A549 (cell line): ENCODE measurements at regions not wholly inside any gene's neighbourhood (a gene's known extent, or its start where the extent isn't known, plus 50 kb on each side); places are given as distances from the start of the nearest gene placed in this dataset.

Source experiments
- ATAC-seq, 2 experiments: fragments of 200-7000 bp in 1 of 2; fragments of >200 bp in 1 of 2; cut with Nextera tagmentation in 1 of 2; cut with Tn5 transposase in 1 of 2; 3 replicates each; pipeline versions ENCODE4 v1.8.0 to v1.9.1; 2018 to 2020; ENCODE audit warnings: mild to moderate bottlenecking in 1 of 2, moderate library complexity in 1 of 2
- CTCF ChIA-PET: fragments of 300-600 bp; sonication (Branson Sonifier 250); formaldehyde crosslinking; extraction: SDS; loops from one replicate; lab custom pipeline; 2021; ENCODE audit warnings: antibody characterized with exemption, inconsistent platforms; lab: Yijun Ruan, JAX
- POLR2A ChIA-PET: fragments of 350-600 bp; formaldehyde crosslinking; extraction: SDS; loops from one replicate; lab custom pipeline; 2021; ENCODE audit warnings: antibody characterized with exemption, inconsistent platforms; lab: Yijun Ruan, JAX
- DNase-seq, 2 experiments: peaks; one replicate each; pipeline versions ENCODE4 v3.0.0 to v3.0.0-alpha.2; 2011 to 2016; ENCODE audit warnings: low read depth in 1 of 2, low spot score in 1 of 2
- FAIRE-seq: peaks from 2 replicates; lab custom pipeline; 2011; peaks lifted over from hg19 to GRCh38; lab: Jason Lieb, UNC
- H3K27ac ChIP-seq, 2 experiments: fragments of >200 bp; sonication (Bioruptor Twin); formaldehyde crosslinking; 3 replicates each; pipeline ENCODE4 v1.5.1; 2016 to 2017
- H3K4me1 ChIP-seq: fragments of >200 bp; sonication (Bioruptor Twin); formaldehyde crosslinking; 3 replicates; pipeline ENCODE4 v1.6.1; 2016
- H3K4me2 ChIP-seq: fragments of >200 bp; sonication (Bioruptor Twin); formaldehyde crosslinking; 3 replicates; pipeline ENCODE4 v1.6.1; 2016
- H3K4me3 ChIP-seq: fragments of >200 bp; sonication (Bioruptor Twin); formaldehyde crosslinking; 3 replicates; pipeline ENCODE4 v1.5.1; 2016
- H3K9me3 ChIP-seq: fragments of >200 bp; sonication (Bioruptor Twin); formaldehyde crosslinking; 3 replicates; pipeline ENCODE4 v1.6.1; 2016
- BHLHE40 ChIP-seq: IDR thresholded peaks from 2 replicates; pipeline ENCODE4 v1.6.1; 2012; ENCODE audit warnings: low read depth, low read length, inconsistent platforms
- CBX2 ChIP-seq: fragments of 200-600 bp; sonication (generic); IDR thresholded peaks from 2 replicates; pipeline ENCODE4 v1.6.1; 2016; ENCODE audit warnings: low read depth, mild to moderate bottlenecking, borderline replicate concordance
- CBX8 ChIP-seq: fragments of 200-600 bp; sonication (generic); IDR thresholded peaks from 2 replicates; pipeline ENCODE4 v1.6.1; 2016
- CEBPB ChIP-seq, 2 experiments: fragments of >200 bp in 1 of 2; sonication (Bioruptor Twin) in 1 of 2; formaldehyde crosslinking in 1 of 2; IDR thresholded peaks; 2 replicates each; pipeline ENCODE4 v1.6.1; 2012 to 2016
- CHD2 ChIP-seq: fragments of 150-350 bp; IDR thresholded peaks from 2 replicates; pipeline ENCODE4 v1.6.1; 2014; ENCODE audit warnings: low read length; ENCODE audit not compliant: partially characterized antibody
- CHD4 ChIP-seq: fragments of 200-600 bp; sonication (generic); IDR thresholded peaks from 2 replicates; pipeline ENCODE4 v1.6.1; 2016; ENCODE audit warnings: antibody characterized with exemption, mild to moderate bottlenecking, borderline replicate concordance
- E2F6 ChIP-seq: IDR thresholded peaks from 2 replicates; pipeline ENCODE4 v1.6.1; 2012; ENCODE audit warnings: low read depth, borderline replicate concordance
- FOSB ChIP-seq: fragments of 250-450 bp; sonication (Bioruptor Pico); IDR thresholded peaks from 2 replicates; pipeline ENCODE4 v1.5.0; 2020; ENCODE audit warnings: mild to moderate bottlenecking, moderate library complexity
- GATA3 ChIP-seq: IDR thresholded peaks from 2 replicates; pipeline ENCODE4 v1.6.1; 2012; ENCODE audit warnings: borderline replicate concordance
- HDAC2 ChIP-seq: fragments of 200-600 bp; sonication (generic); IDR thresholded peaks from 2 replicates; pipeline ENCODE4 v1.6.1; 2016
- HES2 ChIP-seq: fragments of >200 bp; sonication (Bioruptor Twin); formaldehyde crosslinking; IDR thresholded peaks from 2 replicates; pipeline ENCODE4 v1.6.1; 2016
- HMGXB4 ChIP-seq: fragments of 250-450 bp; sonication (Bioruptor Pico); IDR thresholded peaks from 2 replicates; pipeline ENCODE4 v1.5.0; 2021; ENCODE audit warnings: mild to moderate bottlenecking, moderate library complexity, borderline replicate concordance
- HOXA7 ChIP-seq: fragments of 250-450 bp; sonication (Bioruptor Pico); IDR thresholded peaks from 2 replicates; pipeline ENCODE4 v1.5.0; 2020; ENCODE audit warnings: mild to moderate bottlenecking, moderate library complexity
- HOXB5 ChIP-seq: fragments of 250-450 bp; sonication (Bioruptor Pico); IDR thresholded peaks from 2 replicates; pipeline ENCODE4 v1.5.0; 2020; ENCODE audit warnings: mild to moderate bottlenecking, moderate library complexity
- KDM1A ChIP-seq: fragments of 200-600 bp; sonication (generic); IDR thresholded peaks from 2 replicates; pipeline ENCODE4 v1.6.1; 2016; ENCODE audit warnings: low read depth, mild to moderate bottlenecking
- KDM5A ChIP-seq: fragments of 200-600 bp; sonication (generic); IDR thresholded peaks from 2 replicates; pipeline ENCODE4 v1.6.1; 2016; ENCODE audit warnings: antibody characterized with exemption, mild to moderate bottlenecking
- MAFK ChIP-seq: fragments of 450-650 bp; IDR thresholded peaks from 2 replicates; pipeline ENCODE4 v1.6.1; 2014; ENCODE audit not compliant: partially characterized antibody
- MAX ChIP-seq: IDR thresholded peaks from 2 replicates; pipeline ENCODE4 v1.6.1; 2012
- MYC ChIP-seq: IDR thresholded peaks from 2 replicates; pipeline ENCODE4 v1.6.1; 2012; ENCODE audit warnings: mild to moderate bottlenecking, inconsistent platforms, low read length, improper control_type of control experiment, borderline replicate concordance
- PBX3 ChIP-seq: IDR thresholded peaks from 2 replicates; pipeline ENCODE4 v1.6.1; 2012
- PHF8 ChIP-seq: fragments of 200-600 bp; sonication (generic); IDR thresholded peaks from 2 replicates; pipeline ENCODE4 v1.6.1; 2016; ENCODE audit warnings: low read depth, mild to moderate bottlenecking, antibody characterized with exemption, moderate library complexity, borderline replicate concordance
- RAD21 ChIP-seq, 2 experiments: fragments of >200 bp in 1 of 2; sonication (Bioruptor Twin) in 1 of 2; formaldehyde crosslinking in 1 of 2; IDR thresholded peaks in 1 of 2; conservative IDR thresholded peaks in 1 of 2; 2 replicates in 1 of 2; 3 replicates in 1 of 2; pipeline ENCODE4 v1.6.1; 2012 to 2018; ENCODE audit warnings: inconsistent platforms in 1 of 2
- RCOR1 ChIP-seq: fragments of 150-350 bp; IDR thresholded peaks from 2 replicates; pipeline ENCODE4 v1.6.1; 2014; ENCODE audit warnings: antibody characterized with exemption, low read length, low read depth
- RNF2 ChIP-seq: fragments of 200-600 bp; sonication (generic); IDR thresholded peaks from 2 replicates; pipeline ENCODE4 v1.6.1; 2016; ENCODE audit warnings: low read depth, mild to moderate bottlenecking, antibody characterized with exemption, moderate library complexity, borderline replicate concordance
- TP53 ChIP-seq: fragments of 250-450 bp; sonication (Bioruptor Pico); IDR thresholded peaks from 2 replicates; pipeline ENCODE4 v1.5.0; 2021; ENCODE audit warnings: mild to moderate bottlenecking, moderate library complexity
- ZFP36 ChIP-seq: fragments of 450-650 bp; IDR thresholded peaks from 2 replicates; pipeline ENCODE4 v1.6.1; 2014; ENCODE audit warnings: borderline replicate concordance; ENCODE audit not compliant: partially characterized antibody
- ZNF302 ChIP-seq: fragments of 250-450 bp; sonication (Bioruptor Pico); IDR thresholded peaks from 2 replicates; pipeline ENCODE4 v1.9.0; 2021; ENCODE audit warnings: inconsistent platforms, mild to moderate bottlenecking, moderate library complexity
- ZSCAN20 ChIP-seq: fragments of 250-450 bp; sonication (Bioruptor Pico); IDR thresholded peaks from 2 replicates; pipeline ENCODE4 v1.8.0; 2022; ENCODE audit warnings: mild to moderate bottlenecking, moderate library complexity
- whole genome bisulfite sequencing: methylation state at CpG from one replicate; pipeline ENCODE4 v1.1.6; 2017; ENCODE audit errors: missing lambda C conversion rate; 5-methylcytosine and 5-hydroxymethylcytosine counted together

- no peak for TF ChIP-seq PBX3
- no peak for TF ChIP-seq HOXA7 (CRISPR knock-in tag)
- TF ChIP-seq BHLHE40, result no peak
- TF ChIP-seq KDM1A, result no peak
- no peak for TF ChIP-seq HMGXB4 (CRISPR knock-in tag)
- no peak for TF ChIP-seq MAFK
- no peak for TF ChIP-seq HDAC2
- TF ChIP-seq RNF2, result no peak
- TF ChIP-seq HES2, result no peak
- no peak for TF ChIP-seq CHD2
- no peak for TF ChIP-seq ZSCAN20 (CRISPR knock-in tag)
- no peak for TF ChIP-seq RAD21 (conservative IDR thresholded peaks at IDR 0.05 in 1 of 2, IDR thresholded peaks at IDR 0.05 in 1 of 2)
- no peak for TF ChIP-seq CHD4
- TF ChIP-seq, all 56 proteins: peak for 0
- FAIRE-seq (no peak), DNase-seq (no peak), ATAC-seq (no peak)
- no peak overlapping the region for H3K27ac ChIP-seq
- H3K4me2 ChIP-seq, result no peak overlapping the region
- ChIA-PET CTCF (no interaction called here), POLR2A (no interaction called here)
- no peaks in the 10 kb centered on the region for H3K4me1 ChIP-seq
- WGBS, result 5% methylated on average over 5 of the region's 5 CpGs
- no peak overlapping the region for H3K4me3 ChIP-seq
- H3K9me3 ChIP-seq, result no peaks in the 10 kb centered on the region
Measured at GRCh38 chr5:111902436-111902835, 145.4 kb upstream of the NREP start.

GRCh38 chr5:111901296-111901695, 144.3 kb upstream of the NREP start:
- whole genome bisulfite sequencing, result 13% methylated on average over 2 of the region's 2 CpGs
- POLR2A ChIA-PET, result no interaction called here
- TF ChIP-seq PBX3 (no peak), CHD2 (no peak), BHLHE40 (no peak), E2F6 (no peak), GATA3 (no peak), RCOR1 (no peak), FOSB (no peak), TP53 (no peak), ZFP36 (no peak), CBX2 (no peak)
- Histone ChIP-seq H3K9me3 (no peaks in the 10 kb centered on the region), H3K4me1 (no peaks in the 10 kb centered on the region), H3K27ac (no peak overlapping the region), H3K4me3 (no peak overlapping the region), H3K4me2 (no peak overlapping the region)
- FAIRE-seq, result no peak
- ATAC-seq, result no peak
- no peak for DNase-seq
- CTCF ChIA-PET, result no interaction called here

- Histone ChIP-seq H3K27ac (no peak overlapping the region), H3K9me3 (no peaks in the 10 kb centered on the region), H3K4me1 (no peaks in the 10 kb centered on the region), H3K4me2 (no peak overlapping the region)
- 15% methylated on average over 1 of the region's 1 CpG for WGBS
- ATAC-seq (no peak), DNase-seq (no peak), FAIRE-seq (no peak)
- POLR2A ChIA-PET, result no interaction called here
- TF ChIP-seq PHF8 (no peak), RNF2 (no peak), ZNF302 (CRISPR knock-in tag) (no peak), CBX8 (no peak), MAX (no peak), KDM5A (no peak), HOXB5 (CRISPR knock-in tag) (no peak), HDAC2 (no peak), CEBPB (IDR thresholded peaks at IDR 0.05) (no peak), MYC (no peak), TP53 (no peak)
- TF ChIP-seq, all 56 proteins: peak for 0
- no peak overlapping the region for H3K4me3 ChIP-seq
- CTCF ChIA-PET, result no interaction called here
Measured at GRCh38 chr5:111892949-111893348, 136.0 kb upstream of the NREP start.
